GM18951 (cell line): ENCODE measurements at regions not wholly inside any gene's neighbourhood (a gene's known extent, or its start where the extent isn't known, plus 50 kb on each side); places are given as distances from the start of the nearest gene placed in this dataset.

Experiments
- POLR2A ChIP-seq: IDR thresholded peaks from 4 replicates; pipeline ENCODE4 v1.6.1; 2011; ENCODE audit warnings: mild to moderate bottlenecking; ENCODE audit not compliant: insufficient read length, insufficient read depth; ENCODE audit errors: extremely low read depth
- in situ Hi-C: fragments of 300-500 bp; cut with MboI; formaldehyde crosslinking; loops from one replicate; pipeline ENCODE4 v1.12.0; 2022; ENCODE audit warnings: low sequenced_read_pairs, mixed read lengths, inconsistent platforms; ENCODE audit not compliant: unreplicated experiment

DNA sequence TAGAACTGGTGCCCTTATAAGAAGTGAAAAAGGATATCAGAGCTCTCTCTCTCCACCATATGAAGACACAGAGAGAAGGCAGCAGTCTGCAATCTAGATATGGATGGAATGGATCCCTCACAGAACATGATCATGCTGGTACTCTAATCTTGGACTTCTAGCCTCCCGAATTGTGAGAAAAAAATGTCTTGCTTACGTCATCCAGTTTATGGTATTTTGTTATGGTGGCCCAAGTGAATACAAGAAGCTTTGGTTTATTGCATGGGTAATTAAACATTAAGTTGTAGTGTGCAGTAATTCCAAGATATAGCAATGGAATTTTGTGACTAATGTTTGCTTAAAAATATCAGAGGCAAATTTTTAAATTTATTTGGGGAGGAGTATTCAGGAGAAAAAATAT lies 1667.4 kb upstream of the SLC39A10 start:
- in situ Hi-C loops, result no loop called here
- TF ChIP-seq POLR2A, result no peak

- TF ChIP-seq POLR2A, result no peak
- in situ Hi-C loops, result no loop called here
Observed at GRCh38 chr2:193988784-193989183, 1668.2 kb upstream of the SLC39A10 start.

DNA sequence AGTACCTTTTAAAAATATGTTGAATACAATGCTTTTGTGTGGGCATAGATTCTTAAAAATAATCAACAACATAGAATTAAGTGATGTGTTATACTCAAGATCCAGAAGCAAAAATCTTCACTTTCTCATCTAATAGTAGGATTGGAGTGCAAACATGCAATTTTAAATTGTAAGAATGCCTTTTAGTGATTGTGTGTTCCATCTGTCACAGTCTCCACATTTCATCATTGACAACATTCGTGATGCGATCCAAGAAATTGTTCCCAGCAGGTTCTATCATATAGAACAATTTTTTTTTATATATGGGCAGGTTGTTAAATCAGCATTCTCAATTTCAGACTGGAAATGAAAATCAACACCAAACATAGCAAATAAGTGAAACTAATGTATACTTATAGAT lies 1671.8 kb upstream of the SLC39A10 start:
- in situ Hi-C loops, result no loop called here
- TF ChIP-seq POLR2A, result no peak

GRCh38 chr2:193980599-193980998 lies 1676.4 kb upstream of the SLC39A10 start:
- TF ChIP-seq POLR2A, result no peak
- in situ Hi-C loops, result no loop called here

- in situ Hi-C loops, result no loop called here
- TF ChIP-seq POLR2A, result no peak
Observed at GRCh38 chr2:193973781-193974180, 1683.2 kb upstream of the SLC39A10 start.

DNA sequence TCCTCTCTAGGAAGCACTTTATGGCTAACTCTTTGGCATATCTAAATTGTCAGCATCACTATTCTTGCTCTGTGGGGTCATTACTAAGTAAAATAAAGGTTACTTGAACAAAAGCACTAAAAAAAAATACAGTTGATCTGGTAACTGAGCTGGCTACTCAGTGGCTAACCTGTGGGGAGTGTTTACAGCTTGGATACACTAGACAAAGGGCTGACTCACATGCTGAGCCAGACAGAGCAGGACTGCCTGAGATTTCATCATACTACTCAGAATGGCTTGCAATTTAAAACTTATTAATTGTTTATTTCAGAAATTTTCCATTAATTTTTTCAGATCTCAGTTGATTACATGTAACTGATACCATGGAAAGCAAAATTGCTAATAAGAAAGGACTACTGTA lies 1690.4 kb upstream of the SLC39A10 start:
- TF ChIP-seq POLR2A, result no peak
- in situ Hi-C loops, result no loop called here

- TF ChIP-seq POLR2A, result no peak
Observed at GRCh38 chr2:193965263-193965662, 1691.8 kb upstream of the SLC39A10 start.

DNA sequence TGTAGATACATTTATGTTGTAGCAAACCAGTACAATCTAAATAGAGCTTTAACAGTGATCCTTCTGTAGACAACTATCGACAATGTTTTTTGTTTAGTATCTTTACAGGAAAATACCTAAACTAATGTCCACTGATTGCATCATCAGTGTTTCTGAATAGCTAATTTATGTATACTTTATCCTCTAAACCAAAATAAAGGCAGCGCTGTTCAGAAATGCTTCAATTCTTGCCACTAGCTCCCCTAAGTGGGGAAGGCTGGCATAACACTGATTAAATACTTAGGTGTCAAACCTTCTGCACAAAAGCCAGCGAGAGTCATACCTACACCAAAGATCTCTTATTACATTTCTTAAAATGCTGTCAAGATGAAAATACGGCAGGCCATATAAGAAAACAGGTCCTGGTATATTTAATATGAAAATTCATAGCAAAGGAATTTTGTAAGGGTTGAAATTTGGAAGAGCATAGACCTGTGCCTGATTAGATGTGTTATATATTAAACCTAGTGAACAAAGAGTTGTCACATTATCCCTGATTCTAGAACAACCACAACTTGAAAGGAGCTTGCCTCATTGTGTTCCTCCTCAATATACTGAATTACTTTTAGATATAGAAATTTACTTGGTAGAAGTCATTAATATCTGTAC lies 1693.4 kb upstream of the SLC39A10 start:
- in situ Hi-C loops, result no loop called here
- TF ChIP-seq POLR2A, result no peak

More at GRCh38 chr2:193965263-193965662, 1691.8 kb upstream of the SLC39A10 start:
- in situ Hi-C loops, result no loop called here

DNA sequence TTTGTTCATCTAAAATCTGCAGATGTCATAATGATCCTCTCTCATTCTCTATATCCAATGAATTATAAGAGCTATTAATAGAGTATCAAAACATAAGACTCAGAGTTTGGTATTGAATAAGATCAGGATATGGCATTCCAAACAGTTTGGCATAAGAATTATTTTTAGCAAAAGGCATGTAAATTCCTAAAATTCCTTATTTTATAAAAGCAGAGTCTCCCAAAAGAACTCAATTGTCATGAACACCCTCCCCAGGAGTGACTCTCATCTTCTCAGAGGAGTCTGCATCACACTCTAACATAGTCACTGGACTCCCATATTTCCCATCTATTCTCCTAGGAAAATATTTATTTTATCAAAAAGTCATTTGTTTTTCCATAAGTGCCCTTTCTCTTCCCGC lies 1710.2 kb upstream of the SLC39A10 start:
- in situ Hi-C loops, result no loop called here
- TF ChIP-seq POLR2A, result no peak

DNA sequence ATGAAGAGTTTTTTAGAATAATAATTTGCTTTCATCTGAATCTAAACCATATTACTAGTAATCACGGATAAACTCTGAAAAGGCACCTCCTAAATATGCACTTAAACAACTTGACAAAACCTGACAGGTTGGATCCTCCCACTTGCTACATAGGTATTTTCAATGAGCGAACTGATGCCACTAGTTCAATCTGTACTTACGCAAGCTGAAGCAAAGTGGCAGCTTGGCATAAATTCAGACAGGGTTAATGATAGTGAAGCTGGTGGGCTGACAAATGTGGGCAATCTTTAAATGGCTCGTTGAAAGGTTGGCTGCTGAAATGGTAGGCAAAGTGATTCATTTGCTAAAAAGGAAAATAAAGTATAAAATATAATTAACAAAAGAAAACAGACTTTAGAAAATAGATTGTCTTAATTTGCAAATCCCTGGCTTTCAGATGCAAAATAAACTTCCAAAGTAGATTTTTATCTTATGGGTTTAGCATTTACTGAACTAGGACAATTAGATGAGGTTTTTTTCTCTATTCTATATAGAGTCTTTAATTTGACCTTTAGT lies 1713.5 kb upstream of the SLC39A10 start:
- no peak for TF ChIP-seq POLR2A
- in situ Hi-C loops, result no loop called here

GRCh38 chr2:193935114-193935513 lies 1721.9 kb upstream of the SLC39A10 start:
- TF ChIP-seq POLR2A, result no peak
- in situ Hi-C loops, result no loop called here

DNA sequence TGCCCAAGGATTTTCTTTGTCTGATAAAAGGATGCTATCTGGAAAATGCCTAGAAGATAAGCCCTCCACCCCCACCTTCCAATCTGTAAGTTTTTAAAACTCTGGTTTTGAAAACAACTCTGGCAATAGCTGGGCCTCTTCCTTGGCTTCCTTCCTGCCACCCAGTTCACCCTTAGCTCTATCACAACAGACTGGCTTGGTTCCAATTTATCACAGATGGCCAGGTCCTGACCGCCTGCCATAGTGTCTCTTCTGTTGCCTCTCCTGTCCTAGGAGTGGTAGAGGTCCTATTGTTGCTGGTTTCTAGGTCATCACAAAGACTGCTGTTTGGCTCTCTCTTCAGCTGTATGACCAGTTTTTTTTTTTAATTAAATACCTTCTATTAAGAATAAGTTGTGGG lies 1727.9 kb upstream of the SLC39A10 start:
- no peak for TF ChIP-seq POLR2A
- in situ Hi-C loops, result no loop called here

GRCh38 chr2:193907561-193907960 lies 1712.8 kb upstream of the TMEFF2 start:
- TF ChIP-seq POLR2A, result no peak
- in situ Hi-C loops, result no loop called here

- in situ Hi-C loops, result no loop called here
- TF ChIP-seq POLR2A, result no peak
Observed at GRCh38 chr2:193900292-193900691, 1705.6 kb upstream of the TMEFF2 start.
